GM23338 (cell line): ENCODE measurements at regions not wholly inside any gene's neighbourhood (a gene's known extent, or its start where the extent isn't known, plus 50 kb on each side); places are given as distances from the start of the nearest gene placed in this dataset.

Experiments
- ATAC-seq: fragments of 200-7000 bp; cut with Tn5 transposase; 3 replicates; pipeline ENCODE4 v1.9.1; 2020
- DNase-seq: peaks from one replicate; pipeline ENCODE4 v3.0.0-alpha.2; 2015; ENCODE audit warnings: low spot score
- H2AFZ ChIP-seq: fragments of 200-600 bp; sonication (generic); 2 replicates; pipeline ENCODE4 v1.8.0; 2016; ENCODE audit warnings: antibody characterized with exemption, mild to moderate bottlenecking, moderate library complexity
- H3F3A ChIP-seq: fragments of 200-600 bp; sonication (generic); replicated peaks from 2 replicates; pipeline ENCODE4 v1.8.0; 2017; ENCODE audit warnings: antibody characterized with exemption, mixed run types, low read depth
- H3K27ac ChIP-seq: fragments of 200-600 bp; sonication (generic); 2 replicates; pipeline ENCODE4 v1.6.1; 2016; ENCODE audit warnings: low read depth
- H3K27me3 ChIP-seq: fragments of 200-600 bp; sonication (generic); 2 replicates; pipeline ENCODE4 v1.8.0; 2016; ENCODE audit warnings: mild to moderate bottlenecking, mixed run types, moderate library complexity; ENCODE audit not compliant: insufficient read depth
- H3K36me3 ChIP-seq: fragments of 200-600 bp; sonication (generic); 2 replicates; pipeline ENCODE4 v1.8.0; 2016; ENCODE audit warnings: mild to moderate bottlenecking; ENCODE audit not compliant: insufficient read depth
- H3K4me1 ChIP-seq: fragments of 200-600 bp; sonication (generic); 2 replicates; pipeline ENCODE4 v1.8.0; 2016; ENCODE audit warnings: mild to moderate bottlenecking, moderate library complexity; ENCODE audit not compliant: insufficient read depth
- H3K4me2 ChIP-seq: fragments of 200-600 bp; sonication (generic); 2 replicates; pipeline ENCODE4 v1.7.1; 2017; ENCODE audit warnings: mixed run types
- H3K4me3 ChIP-seq: fragments of 200-600 bp; sonication (generic); 2 replicates; pipeline ENCODE4 v1.6.1; 2016; ENCODE audit warnings: mixed run types
- H3K79me2 ChIP-seq: fragments of 200-600 bp; sonication (generic); replicated peaks from 2 replicates; pipeline ENCODE4 v1.8.0; 2017; ENCODE audit warnings: mild to moderate bottlenecking; ENCODE audit not compliant: insufficient read depth
- H3K9me2 ChIP-seq: fragments of 200-600 bp; sonication (generic); 2 replicates; pipeline ENCODE4 v1.8.0; 2017; ENCODE audit not compliant: insufficient read depth
- H4K20me1 ChIP-seq: fragments of 200-600 bp; sonication (generic); replicated peaks from 2 replicates; pipeline ENCODE4 v1.8.0; 2017; ENCODE audit warnings: mild to moderate bottlenecking; ENCODE audit not compliant: insufficient read depth
- H3K27ac Mint-ChIP-seq: 2 replicates; pipeline ENCODE4 v1.8.0; 2020; ENCODE audit warnings: inconsistent platforms, mild to moderate bottlenecking, moderate library complexity, mixed read lengths
- H3K27me3 Mint-ChIP-seq: 3 replicates; pipeline ENCODE4 v1.8.0; 2022; ENCODE audit warnings: low read depth, mild to moderate bottlenecking, moderate library complexity, mixed read lengths, inconsistent platforms; ENCODE audit not compliant: insufficient read depth, poor library complexity
- H3K36me3 Mint-ChIP-seq: 3 replicates; pipeline ENCODE4 v1.8.0; 2021; ENCODE audit warnings: low read depth, mild to moderate bottlenecking, inconsistent platforms, moderate library complexity, mixed read lengths
- H3K4me1 Mint-ChIP-seq: 3 replicates; pipeline ENCODE4 v1.8.0; 2020; ENCODE audit warnings: mild to moderate bottlenecking, inconsistent platforms, mixed read lengths
- H3K4me3 Mint-ChIP-seq: 3 replicates; pipeline ENCODE4 v1.8.0; 2021; ENCODE audit warnings: moderate library complexity, mild to moderate bottlenecking, inconsistent platforms, mixed read lengths
- H3K9me3 Mint-ChIP-seq: 3 replicates; pipeline ENCODE4 v1.8.0; 2020; ENCODE audit warnings: moderate library complexity, mild to moderate bottlenecking, inconsistent platforms, mixed read lengths
- CREB1 ChIP-seq: fragments of 250-450 bp; sonication (Bioruptor Pico); IDR thresholded peaks from 2 replicates; pipeline ENCODE4 v1.5.0; 2020; ENCODE audit warnings: low read depth, mild to moderate bottlenecking, moderate library complexity
- CTCF ChIP-seq, 2 experiments: fragments of 200-600 bp in 1 of 2; sonication (generic) in 1 of 2; conservative IDR thresholded peaks; 2 replicates each; pipeline versions ENCODE4 v1.5.1 to v1.6.1; 2016 to 2017; ENCODE audit warnings: antibody characterized with exemption in 2 of 2, low read depth in 2 of 2, mild to moderate bottlenecking in 2 of 2, moderate library complexity in 1 of 2
- EZH2 ChIP-seq: fragments of 200-600 bp; sonication (generic); IDR thresholded peaks from one replicate; pipeline ENCODE4 v1.8.0; 2017; ENCODE audit warnings: antibody characterized with exemption, mild to moderate bottlenecking, low read depth; ENCODE audit not compliant: unreplicated experiment
- EZH2phosphoT487 ChIP-seq: fragments of 200-600 bp; sonication (generic); IDR thresholded peaks from one replicate; pipeline ENCODE4 v1.8.1; 2018; ENCODE audit warnings: antibody characterized with exemption; ENCODE audit not compliant: unreplicated experiment
- JUNB ChIP-seq: IDR thresholded peaks from one replicate; pipeline ENCODE4 v1.6.1; 2016; ENCODE audit warnings: antibody characterized with exemption; ENCODE audit not compliant: unreplicated experiment
- NANOG ChIP-seq: IDR thresholded peaks from 2 replicates; pipeline ENCODE4 v1.6.1; 2016; ENCODE audit warnings: antibody characterized with exemption, borderline replicate concordance
- POLR2AphosphoS5 ChIP-seq: IDR thresholded peaks from 2 replicates; pipeline ENCODE4 v1.6.1; 2016; ENCODE audit warnings: antibody characterized with exemption, low read depth
- REST ChIP-seq: IDR thresholded peaks from one replicate; pipeline ENCODE4 v1.6.1; 2018; ENCODE audit warnings: antibody characterized with exemption; ENCODE audit not compliant: unreplicated experiment
- STAT1 ChIP-seq: IDR thresholded peaks from one replicate; pipeline ENCODE4 v1.6.1; 2016; ENCODE audit warnings: antibody characterized with exemption; ENCODE audit not compliant: unreplicated experiment
- ZNF114 ChIP-seq: fragments of 250-450 bp; sonication (Bioruptor Pico); IDR thresholded peaks from 2 replicates; pipeline ENCODE4 v1.5.0; 2020; ENCODE audit warnings: mild to moderate bottlenecking, moderate library complexity
- ZNF331 ChIP-seq: fragments of 250-450 bp; sonication (Bioruptor Pico); IDR thresholded peaks from 2 replicates; pipeline ENCODE4 v1.5.0; 2020; ENCODE audit warnings: low read depth, mild to moderate bottlenecking, moderate library complexity
- ZNF462 ChIP-seq: fragments of 250-450 bp; sonication (Bioruptor Pico); IDR thresholded peaks from 2 replicates; pipeline ENCODE4 v1.5.0; 2020; ENCODE audit warnings: mild to moderate bottlenecking, moderate library complexity
- TF ChIP-seq, protein P1 (sequence below): IDR thresholded peaks from 2 replicates; pipeline ENCODE4 v1.6.1; 2016; ENCODE audit warnings: antibody characterized with exemption

DNA sequence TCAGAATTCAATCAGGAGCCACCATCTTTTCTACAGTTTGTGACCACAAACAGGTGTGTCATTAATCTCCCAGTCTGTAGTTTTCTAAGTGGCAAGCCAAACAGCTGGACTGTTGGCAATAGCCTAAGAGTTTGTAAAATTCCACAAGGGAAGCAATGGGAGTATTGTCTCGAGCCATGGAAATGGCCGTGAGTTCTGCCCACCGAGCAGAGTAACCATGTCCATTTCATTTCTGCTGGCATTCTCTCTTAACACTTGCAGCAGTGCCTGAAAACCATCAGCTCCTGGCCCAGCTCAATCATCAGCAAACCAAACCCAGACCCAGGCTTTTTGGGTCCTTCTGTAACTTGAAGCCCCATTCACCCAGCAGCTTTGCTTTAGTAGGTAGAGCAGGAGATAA is 387.8 kb upstream of the CDH7 start:
- H3K36me3 Mint-ChIP-seq = no peaks in the 10 kb centered on the region

More for the DNA sequence above, 387.8 kb upstream of the CDH7 start:
- no peaks in the 10 kb centered on the region for H3K36me3 ChIP-seq
- H3K27me3 ChIP-seq = no peaks in the 10 kb centered on the region
- H2AFZ ChIP-seq = no peak overlapping the region
- Mint-ChIP-seq H3K27ac (no peak overlapping the region), H3K27me3 (no peaks in the 10 kb centered on the region), H3K9me3 (no peaks in the 10 kb centered on the region), H3K4me1 (peaks cover 33% of the 10 kb centered on the region), H3K4me3 (no peak overlapping the region)
- H4K20me1 ChIP-seq = no peaks in the 10 kb centered on the region
- H3F3A ChIP-seq = 0 out of 2 replicates have a peak, but pooled peaks cover 3% of the 10 kb centered on the region
- H3K4me2 ChIP-seq = no peak overlapping the region
- no peak overlapping the region for H3K27ac ChIP-seq
- no peaks in the 10 kb centered on the region for H3K79me2 ChIP-seq
- H3K4me1 ChIP-seq = peaks cover 20% of the 10 kb centered on the region
- H3K9me2 ChIP-seq = peaks cover 10% of the 10 kb centered on the region; the same call in 1 of the 2 replicates
- DNase-seq (no peak), ATAC-seq (no peak)
- no peak overlapping the region for H3K4me3 ChIP-seq
- TF ChIP-seq EZH2 (no peak), CREB1 (CRISPR knock-in tag) (no peak), EZH2phosphoT487 (no peak), NANOG (no peak), ZNF462 (CRISPR knock-in tag) (no peak), ZNF331 (no peak), POLR2AphosphoS5 (no peak), REST (no peak), STAT1 (no peak), JUNB (no peak), ZNF114 (CRISPR knock-in tag) (no peak), CTCF (conservative IDR thresholded peaks at IDR 0.05; ENCODE audit: low read depth in 2 of 2) (no peak)
- TF ChIP-seq, protein P1, sequence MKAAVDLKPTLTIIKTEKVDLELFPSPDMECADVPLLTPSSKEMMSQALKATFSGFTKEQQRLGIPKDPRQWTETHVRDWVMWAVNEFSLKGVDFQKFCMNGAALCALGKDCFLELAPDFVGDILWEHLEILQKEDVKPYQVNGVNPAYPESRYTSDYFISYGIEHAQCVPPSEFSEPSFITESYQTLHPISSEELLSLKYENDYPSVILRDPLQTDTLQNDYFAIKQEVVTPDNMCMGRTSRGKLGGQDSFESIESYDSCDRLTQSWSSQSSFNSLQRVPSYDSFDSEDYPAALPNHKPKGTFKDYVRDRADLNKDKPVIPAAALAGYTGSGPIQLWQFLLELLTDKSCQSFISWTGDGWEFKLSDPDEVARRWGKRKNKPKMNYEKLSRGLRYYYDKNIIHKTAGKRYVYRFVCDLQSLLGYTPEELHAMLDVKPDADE = no peak
